ENCODE measurements at regions not wholly inside any gene's neighbourhood (a gene's known extent, or its start where the extent isn't known, plus 50 kb on each side); places are given as distances from the start of the nearest gene placed in this dataset.

DNA sequence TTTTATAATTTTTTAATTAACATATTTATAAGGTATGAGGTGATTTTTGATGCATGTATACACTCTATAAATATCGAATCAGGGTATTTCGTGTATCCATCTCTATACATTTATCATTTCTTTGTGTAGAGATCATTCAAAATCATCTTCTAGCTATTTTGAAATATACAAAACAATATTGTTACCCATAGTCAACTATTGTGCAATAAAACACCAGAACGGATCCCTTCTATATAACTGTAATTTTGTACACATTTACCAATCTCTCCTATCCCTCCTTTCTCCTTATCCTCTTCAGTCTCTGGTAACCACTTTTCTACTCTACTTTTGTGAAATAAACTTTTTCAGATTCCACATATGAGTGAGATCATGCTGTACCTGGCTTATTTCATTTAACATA lies 1459.6 kb downstream of the MRPL39 start:
- H3K79me2 ChIP-seq (replicated peaks; ENCODE audit: insufficient read depth, low read length): no peaks in the 10 kb centered on the region
- TF ChIP-seq SMC3 (conservative IDR thresholded peaks at IDR 0.05; ENCODE audit: poor library complexity) (no peak), EZH2 (IDR thresholded peaks at IDR 0.05; ENCODE audit: borderline replicate concordance, insufficient read depth, low read length, poor library complexity, severe bottlenecking) (no peak), RAD21 (conservative IDR thresholded peaks at IDR 0.05) (no peak), EP300 (conservative IDR thresholded peaks at IDR 0.05; ENCODE audit: poor library complexity, severe bottlenecking) (no peak), TAF1 (IDR thresholded peaks at IDR 0.05; ENCODE audit: low read depth) (no peak), POLR2AphosphoS5 (IDR thresholded peaks at IDR 0.05) (no peak), MXI1 (conservative IDR thresholded peaks at IDR 0.05; ENCODE audit: poor library complexity, severe bottlenecking) (no peak)
- TF ChIP-seq, protein P1, sequence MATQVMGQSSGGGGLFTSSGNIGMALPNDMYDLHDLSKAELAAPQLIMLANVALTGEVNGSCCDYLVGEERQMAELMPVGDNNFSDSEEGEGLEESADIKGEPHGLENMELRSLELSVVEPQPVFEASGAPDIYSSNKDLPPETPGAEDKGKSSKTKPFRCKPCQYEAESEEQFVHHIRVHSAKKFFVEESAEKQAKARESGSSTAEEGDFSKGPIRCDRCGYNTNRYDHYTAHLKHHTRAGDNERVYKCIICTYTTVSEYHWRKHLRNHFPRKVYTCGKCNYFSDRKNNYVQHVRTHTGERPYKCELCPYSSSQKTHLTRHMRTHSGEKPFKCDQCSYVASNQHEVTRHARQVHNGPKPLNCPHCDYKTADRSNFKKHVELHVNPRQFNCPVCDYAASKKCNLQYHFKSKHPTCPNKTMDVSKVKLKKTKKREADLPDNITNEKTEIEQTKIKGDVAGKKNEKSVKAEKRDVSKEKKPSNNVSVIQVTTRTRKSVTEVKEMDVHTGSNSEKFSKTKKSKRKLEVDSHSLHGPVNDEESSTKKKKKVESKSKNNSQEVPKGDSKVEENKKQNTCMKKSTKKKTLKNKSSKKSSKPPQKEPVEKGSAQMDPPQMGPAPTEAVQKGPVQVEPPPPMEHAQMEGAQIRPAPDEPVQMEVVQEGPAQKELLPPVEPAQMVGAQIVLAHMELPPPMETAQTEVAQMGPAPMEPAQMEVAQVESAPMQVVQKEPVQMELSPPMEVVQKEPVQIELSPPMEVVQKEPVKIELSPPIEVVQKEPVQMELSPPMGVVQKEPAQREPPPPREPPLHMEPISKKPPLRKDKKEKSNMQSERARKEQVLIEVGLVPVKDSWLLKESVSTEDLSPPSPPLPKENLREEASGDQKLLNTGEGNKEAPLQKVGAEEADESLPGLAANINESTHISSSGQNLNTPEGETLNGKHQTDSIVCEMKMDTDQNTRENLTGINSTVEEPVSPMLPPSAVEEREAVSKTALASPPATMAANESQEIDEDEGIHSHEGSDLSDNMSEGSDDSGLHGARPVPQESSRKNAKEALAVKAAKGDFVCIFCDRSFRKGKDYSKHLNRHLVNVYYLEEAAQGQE (IDR thresholded peaks at IDR 0.05; ENCODE audit: borderline replicate concordance): no peak
- TF ChIP-seq, protein P2, sequence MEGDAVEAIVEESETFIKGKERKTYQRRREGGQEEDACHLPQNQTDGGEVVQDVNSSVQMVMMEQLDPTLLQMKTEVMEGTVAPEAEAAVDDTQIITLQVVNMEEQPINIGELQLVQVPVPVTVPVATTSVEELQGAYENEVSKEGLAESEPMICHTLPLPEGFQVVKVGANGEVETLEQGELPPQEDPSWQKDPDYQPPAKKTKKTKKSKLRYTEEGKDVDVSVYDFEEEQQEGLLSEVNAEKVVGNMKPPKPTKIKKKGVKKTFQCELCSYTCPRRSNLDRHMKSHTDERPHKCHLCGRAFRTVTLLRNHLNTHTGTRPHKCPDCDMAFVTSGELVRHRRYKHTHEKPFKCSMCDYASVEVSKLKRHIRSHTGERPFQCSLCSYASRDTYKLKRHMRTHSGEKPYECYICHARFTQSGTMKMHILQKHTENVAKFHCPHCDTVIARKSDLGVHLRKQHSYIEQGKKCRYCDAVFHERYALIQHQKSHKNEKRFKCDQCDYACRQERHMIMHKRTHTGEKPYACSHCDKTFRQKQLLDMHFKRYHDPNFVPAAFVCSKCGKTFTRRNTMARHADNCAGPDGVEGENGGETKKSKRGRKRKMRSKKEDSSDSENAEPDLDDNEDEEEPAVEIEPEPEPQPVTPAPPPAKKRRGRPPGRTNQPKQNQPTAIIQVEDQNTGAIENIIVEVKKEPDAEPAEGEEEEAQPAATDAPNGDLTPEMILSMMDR (IDR thresholded peaks at IDR 0.05; ENCODE audit: poor library complexity, severe bottlenecking): no peak
- no peaks in the 10 kb centered on the region for H3K9me3 ChIP-seq (ENCODE audit: low read length)
- H3F3A ChIP-seq (ENCODE audit: insufficient read depth, low read length, poor library complexity, severe bottlenecking): no peaks in the 10 kb centered on the region
- H3K27ac ChIP-seq (ENCODE audit: low read length): no peak overlapping the region
- no peak overlapping the region for H3K9ac ChIP-seq (ENCODE audit: low read length)
- H4K20me1 ChIP-seq (ENCODE audit: insufficient read depth): no peaks in the 10 kb centered on the region
- no peak overlapping the region for H3K4me3 ChIP-seq (ENCODE audit: low read length)
- H3K36me3 ChIP-seq (ENCODE audit: insufficient read depth, low read length): no peaks in the 10 kb centered on the region
- no peak overlapping the region for H3K4me2 ChIP-seq (ENCODE audit: low read length)
- no peaks in the 10 kb centered on the region for H3K9me2 ChIP-seq (ENCODE audit: insufficient read depth, low read length)
- H3K27me3 ChIP-seq (ENCODE audit: insufficient read depth, low read depth, low read length): no peaks in the 10 kb centered on the region
- H2AFZ ChIP-seq (ENCODE audit: low read depth, low read length): no peak overlapping the region

DNA sequence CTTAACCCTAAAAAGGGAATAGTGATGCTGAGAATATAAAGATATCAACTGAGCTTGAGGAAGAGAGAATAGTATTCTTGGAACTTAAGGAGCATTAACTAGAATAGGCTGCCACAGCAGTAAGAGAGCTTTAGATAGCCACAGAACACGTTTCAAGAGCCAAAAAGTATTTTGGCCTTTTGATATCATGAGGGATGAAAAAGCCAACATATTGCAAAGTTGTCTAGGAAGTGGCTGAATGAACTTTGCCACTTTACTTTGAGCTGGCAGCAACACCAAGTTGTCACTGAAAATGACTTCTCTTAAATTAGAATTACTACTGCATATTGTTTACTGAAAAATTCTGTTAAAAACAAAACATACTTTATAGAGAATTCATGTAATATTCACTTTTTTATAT lies 1476.2 kb downstream of the MRPL39 start:
- H3K36me3 ChIP-seq (ENCODE audit: insufficient read depth, low read length): no peaks in the 10 kb centered on the region
- TF ChIP-seq, protein P2 (IDR thresholded peaks at IDR 0.05; ENCODE audit: poor library complexity, severe bottlenecking): no peak
- TF ChIP-seq MXI1 (conservative IDR thresholded peaks at IDR 0.05; ENCODE audit: poor library complexity, severe bottlenecking) (no peak), EZH2 (IDR thresholded peaks at IDR 0.05; ENCODE audit: borderline replicate concordance, insufficient read depth, low read length, poor library complexity, severe bottlenecking) (no peak), TAF1 (IDR thresholded peaks at IDR 0.05; ENCODE audit: low read depth) (no peak), EP300 (conservative IDR thresholded peaks at IDR 0.05; ENCODE audit: poor library complexity, severe bottlenecking) (no peak), SMC3 (conservative IDR thresholded peaks at IDR 0.05; ENCODE audit: poor library complexity) (no peak), RAD21 (conservative IDR thresholded peaks at IDR 0.05) (no peak), POLR2AphosphoS5 (IDR thresholded peaks at IDR 0.05) (no peak)
- TF ChIP-seq, protein P1 (IDR thresholded peaks at IDR 0.05; ENCODE audit: borderline replicate concordance): no peak
- no peaks in the 10 kb centered on the region for H3F3A ChIP-seq (ENCODE audit: insufficient read depth, low read length, poor library complexity, severe bottlenecking)
- H3K79me2 ChIP-seq (replicated peaks; ENCODE audit: insufficient read depth, low read length): no peaks in the 10 kb centered on the region
- no peaks in the 10 kb centered on the region for H3K9me2 ChIP-seq (ENCODE audit: insufficient read depth, low read length)
- no peaks in the 10 kb centered on the region for H3K9me3 ChIP-seq (ENCODE audit: low read length)
- H3K4me3 ChIP-seq (ENCODE audit: low read length): no peak overlapping the region
- no peak overlapping the region for H3K4me2 ChIP-seq (ENCODE audit: low read length)
- H3K27me3 ChIP-seq (ENCODE audit: insufficient read depth, low read depth, low read length): no peaks in the 10 kb centered on the region
- no peak overlapping the region for H3K27ac ChIP-seq (ENCODE audit: low read length)
- H3K9ac ChIP-seq (ENCODE audit: low read length): no peak overlapping the region
- no peaks in the 10 kb centered on the region for H4K20me1 ChIP-seq (ENCODE audit: insufficient read depth)
- H2AFZ ChIP-seq (ENCODE audit: low read depth, low read length): no peak overlapping the region

Measured in neural cell (in vitro differentiated cells).